ENCODE measurements at regions not wholly inside any gene's neighbourhood (a gene's known extent, or its start where the extent isn't known, plus 50 kb on each side); places are given as distances from the start of the nearest gene placed in this dataset.

GRCh38 chr18:65610939-65611338, 139.9 kb upstream of the CDH7 start:
- Histone ChIP-seq H3K4me3 (ENCODE audit: low read length) (no peak overlapping the region), H3K4me1 (ENCODE audit: insufficient read depth, low read length) (peaks cover 21% of the 10 kb centered on the region), H2AFZ (ENCODE audit: low read length) (no peak overlapping the region), H3F3A (ENCODE audit: low read length, unreplicated experiment) (no peaks in the 10 kb centered on the region), H4K20me1 (ENCODE audit: low read length) (no peaks in the 10 kb centered on the region), H3K9me2 (replicated peaks; ENCODE audit: low read length) (no peaks in the 10 kb centered on the region), H3K9me3 (ENCODE audit: low read length) (no peaks in the 10 kb centered on the region), H3K79me2 (ENCODE audit: low read length) (no peaks in the 10 kb centered on the region), H3K27ac (ENCODE audit: low read length) (no peak overlapping the region), H3K4me2 (ENCODE audit: low read length) (no peak overlapping the region), H3K27me3 (ENCODE audit: low read length) (no peaks in the 10 kb centered on the region), H3K36me3 (ENCODE audit: low read depth, low read length) (no peaks in the 10 kb centered on the region), H3K9ac (ENCODE audit: low read length) (no peak overlapping the region)
- CTCF ChIA-PET = no interaction called here
- intact Hi-C loops (cut with micrococcal nuclease) = no loop called here
- DNase-seq = no peak
- no TSS peak for BruUV-seq (replicated peaks)
- TF ChIP-seq EZH2phosphoT487 (IDR thresholded peaks at IDR 0.05; ENCODE audit: borderline replicate concordance, low read length) (no peak), CTCF (conservative IDR thresholded peaks at IDR 0.05; ENCODE audit: low read depth, low read length) (no peak), EZH2 (IDR thresholded peaks at IDR 0.05; ENCODE audit: low read length, unreplicated experiment) (no peak)
- POLR2A ChIA-PET (ENCODE audit: unreplicated experiment) = no interaction called here
- no peak for ATAC-seq

GRCh38 chr18:65608471-65608870, 142.3 kb upstream of the CDH7 start:
- Histone ChIP-seq H3K27me3 (ENCODE audit: low read length) (no peaks in the 10 kb centered on the region), H4K20me1 (ENCODE audit: low read length) (no peaks in the 10 kb centered on the region), H3K27ac (ENCODE audit: low read length) (0 out of 2 replicates have a peak overlapping the region, but pooled peaks have one; percentile 6), H3K79me2 (ENCODE audit: low read length) (no peaks in the 10 kb centered on the region), H3K9me2 (replicated peaks; ENCODE audit: low read length) (no peaks in the 10 kb centered on the region), H3K9me3 (ENCODE audit: low read length) (no peaks in the 10 kb centered on the region), H3K4me3 (ENCODE audit: low read length) (no peak overlapping the region), H3K36me3 (ENCODE audit: low read depth, low read length) (no peaks in the 10 kb centered on the region), H3K9ac (ENCODE audit: low read length) (no peak overlapping the region), H3K4me1 (ENCODE audit: insufficient read depth, low read length) (peaks cover 21% of the 10 kb centered on the region), H3K4me2 (ENCODE audit: low read length) (no peak overlapping the region), H2AFZ (ENCODE audit: low read length) (no peak overlapping the region), H3F3A (ENCODE audit: low read length, unreplicated experiment) (no peaks in the 10 kb centered on the region)
- ChIA-PET CTCF (no interaction called here), POLR2A (ENCODE audit: unreplicated experiment) (no interaction called here)
- DNase-seq (peak; percentile 62), ATAC-seq (peak; percentile 77)
- intact Hi-C loops (cut with micrococcal nuclease) = no loop called here
- TF ChIP-seq EZH2phosphoT487 (IDR thresholded peaks at IDR 0.05; ENCODE audit: borderline replicate concordance, low read length) (no peak), EZH2 (IDR thresholded peaks at IDR 0.05; ENCODE audit: low read length, unreplicated experiment) (no peak), CTCF (conservative IDR thresholded peaks at IDR 0.05; ENCODE audit: low read depth, low read length) (no peak)
- no TSS peak for BruUV-seq (replicated peaks)

DNA sequence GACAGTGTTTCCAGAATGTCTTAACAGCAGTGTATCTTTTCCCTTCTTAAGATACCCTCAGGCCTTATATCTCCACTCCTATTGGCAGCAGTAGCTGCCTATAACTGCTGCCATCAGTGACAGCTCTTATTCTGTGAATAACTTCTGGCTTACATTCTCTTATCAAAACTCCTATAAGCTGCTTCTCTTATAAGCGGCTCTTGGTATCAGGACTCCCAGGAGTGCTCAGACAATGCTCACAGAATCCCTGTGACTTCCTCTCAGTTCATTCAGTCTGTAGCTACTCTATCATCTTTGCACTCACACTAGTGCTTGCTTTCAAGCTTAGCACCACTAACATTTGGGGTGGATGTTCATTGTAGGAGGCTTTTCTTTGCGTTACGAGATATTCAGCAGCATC, 143.7 kb upstream of the CDH7 start:
- Histone ChIP-seq H3K4me1 (ENCODE audit: insufficient read depth, low read length) (peaks cover 21% of the 10 kb centered on the region), H3K9me3 (ENCODE audit: low read length) (no peaks in the 10 kb centered on the region), H3K27ac (ENCODE audit: low read length) (peak overlapping the region; percentile 65), H2AFZ (ENCODE audit: low read length) (no peak overlapping the region), H3K9ac (ENCODE audit: low read length) (no peak overlapping the region), H4K20me1 (ENCODE audit: low read length) (no peaks in the 10 kb centered on the region), H3K79me2 (ENCODE audit: low read length) (no peaks in the 10 kb centered on the region), H3K4me3 (ENCODE audit: low read length) (no peak overlapping the region), H3K27me3 (ENCODE audit: low read length) (no peaks in the 10 kb centered on the region), H3K9me2 (replicated peaks; ENCODE audit: low read length) (no peaks in the 10 kb centered on the region), H3F3A (ENCODE audit: low read length, unreplicated experiment) (no peaks in the 10 kb centered on the region), H3K4me2 (ENCODE audit: low read length) (no peak overlapping the region), H3K36me3 (ENCODE audit: low read depth, low read length) (no peaks in the 10 kb centered on the region)
- BruUV-seq (replicated peaks) = no TSS peak
- DNase-seq = no peak
- intact Hi-C loops (cut with micrococcal nuclease) = no loop called here
- POLR2A ChIA-PET (ENCODE audit: unreplicated experiment) = interaction anchor here (1.0 kb wide), 1 partner anchor 373 kb away, joined by 4 read pairs; no protein-coding TSS in a partner anchor
- ATAC-seq = peak; percentile 32
- CTCF ChIA-PET = no interaction called here
- TF ChIP-seq EZH2phosphoT487 (IDR thresholded peaks at IDR 0.05; ENCODE audit: borderline replicate concordance, low read length) (no peak), EZH2 (IDR thresholded peaks at IDR 0.05; ENCODE audit: low read length, unreplicated experiment) (no peak), CTCF (conservative IDR thresholded peaks at IDR 0.05; ENCODE audit: low read depth, low read length) (no peak)

All from PC-3 (cell line).